ENCODE measurements at regions not wholly inside any gene's neighbourhood (a gene's known extent, or its start where the extent isn't known, plus 50 kb on each side); places are given as distances from the start of the nearest gene placed in this dataset.

- TF ChIP-seq, protein P1, sequence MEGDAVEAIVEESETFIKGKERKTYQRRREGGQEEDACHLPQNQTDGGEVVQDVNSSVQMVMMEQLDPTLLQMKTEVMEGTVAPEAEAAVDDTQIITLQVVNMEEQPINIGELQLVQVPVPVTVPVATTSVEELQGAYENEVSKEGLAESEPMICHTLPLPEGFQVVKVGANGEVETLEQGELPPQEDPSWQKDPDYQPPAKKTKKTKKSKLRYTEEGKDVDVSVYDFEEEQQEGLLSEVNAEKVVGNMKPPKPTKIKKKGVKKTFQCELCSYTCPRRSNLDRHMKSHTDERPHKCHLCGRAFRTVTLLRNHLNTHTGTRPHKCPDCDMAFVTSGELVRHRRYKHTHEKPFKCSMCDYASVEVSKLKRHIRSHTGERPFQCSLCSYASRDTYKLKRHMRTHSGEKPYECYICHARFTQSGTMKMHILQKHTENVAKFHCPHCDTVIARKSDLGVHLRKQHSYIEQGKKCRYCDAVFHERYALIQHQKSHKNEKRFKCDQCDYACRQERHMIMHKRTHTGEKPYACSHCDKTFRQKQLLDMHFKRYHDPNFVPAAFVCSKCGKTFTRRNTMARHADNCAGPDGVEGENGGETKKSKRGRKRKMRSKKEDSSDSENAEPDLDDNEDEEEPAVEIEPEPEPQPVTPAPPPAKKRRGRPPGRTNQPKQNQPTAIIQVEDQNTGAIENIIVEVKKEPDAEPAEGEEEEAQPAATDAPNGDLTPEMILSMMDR (IDR thresholded peaks at IDR 0.05) = no peak
- TF ChIP-seq POLR2A (IDR thresholded peaks at IDR 0.05) = no peak
These were observed 82.4 kb downstream of the KCTD12 start for GRCh38 chr13:76803831-76804230.

All from testis (tissue), 2 donors.